Naive thymus-derived CD4-positive, alpha-beta T cell (primary cell): ENCODE measurements at regions not wholly inside any gene's neighbourhood (a gene's known extent, or its start where the extent isn't known, plus 50 kb on each side); places are given as distances from the start of the nearest gene placed in this dataset.

Experiments used
- ATAC-seq: fragments of 150-1000 bp; cut with Tn5 transposase; 2 replicates; pipeline ENCODE4 v1.10.0; 2021; ENCODE audit warnings: mild to moderate bottlenecking, moderate library complexity
- CTCF ChIA-PET: fragments of 350-600 bp; sonication (Branson Sonifier 250); formaldehyde crosslinking; loops from one replicate; lab custom pipeline; 2021; ENCODE audit warnings: antibody characterized with exemption; lab: Charles Lee
- POLR2A ChIA-PET: fragments of 350-600 bp; sonication (Branson Sonifier 250); formaldehyde crosslinking; loops from one replicate; lab custom pipeline; 2021; ENCODE audit warnings: antibody characterized with exemption, inconsistent platforms; lab: Charles Lee
- DNase-seq, 9 donors: peaks; one replicate each; pipeline versions ENCODE4 v3.0.0 to v3.0.0-alpha.2; 2020 to 2022; ENCODE audit warnings: mixed read lengths in 1 of 9
- H3K27ac ChIP-seq: one replicate; pipeline ENCODE4 v1.7.0; 2013; ENCODE audit warnings: mild to moderate bottlenecking, low read depth, low read length, moderate library complexity
- H3K27me3 ChIP-seq, 2 donors: one replicate each; pipeline ENCODE4 v1.7.0; 2013; ENCODE audit warnings: low read length in 2 of 2, mild to moderate bottlenecking in 2 of 2, moderate library complexity in 2 of 2; ENCODE audit not compliant: control insufficient read depth in 2 of 2, insufficient read depth in 2 of 2
- H3K36me3 ChIP-seq, 3 experiments: 1 replicate in 2 of 3; 2 replicates in 1 of 3; pipeline ENCODE4 v1.7.0; 2013; ENCODE audit warnings: low read length in 3 of 3, mild to moderate bottlenecking in 3 of 3, moderate library complexity in 1 of 3; ENCODE audit not compliant: insufficient read depth in 3 of 3, control insufficient read depth in 2 of 3
- H3K4me1 ChIP-seq, 2 donors: one replicate each; pipeline ENCODE4 v1.7.0; 2013; ENCODE audit warnings: low read length in 2 of 2, mild to moderate bottlenecking in 2 of 2, moderate library complexity in 1 of 2; ENCODE audit not compliant: control insufficient read depth in 2 of 2, insufficient read depth in 2 of 2
- H3K4me3 ChIP-seq: 2 replicates; pipeline ENCODE4 v1.7.0; 2013; ENCODE audit warnings: mild to moderate bottlenecking, low read length
- H3K9me3 ChIP-seq, 3 experiments: 1 replicate in 2 of 3; 2 replicates in 1 of 3; pipeline ENCODE4 v1.7.0; 2013; ENCODE audit warnings: low read length in 3 of 3; ENCODE audit not compliant: control insufficient read depth in 2 of 3
- H3K27ac Mint-ChIP-seq, 9 donors: one replicate each; pipeline ENCODE4 v1.8.0; 2020 to 2022; ENCODE audit warnings: mixed read lengths in 9 of 9, mild to moderate bottlenecking in 8 of 9, moderate library complexity in 5 of 9, inconsistent platforms in 2 of 9
- H3K27me3 Mint-ChIP-seq, 5 donors: one replicate each; pipeline ENCODE4 v1.8.0; 2021 to 2022; ENCODE audit warnings: mixed read lengths in 5 of 5, mild to moderate bottlenecking in 1 of 5
- H3K36me3 Mint-ChIP-seq, 5 donors: one replicate each; pipeline ENCODE4 v1.8.0; 2020 to 2022; ENCODE audit warnings: mixed read lengths in 5 of 5, mild to moderate bottlenecking in 3 of 5, inconsistent platforms in 1 of 5
- H3K4me1 Mint-ChIP-seq, 7 donors: one replicate each; pipeline ENCODE4 v1.8.0; 2020 to 2022; ENCODE audit warnings: mixed read lengths in 7 of 7, mild to moderate bottlenecking in 3 of 7, inconsistent platforms in 1 of 7
- H3K4me3 Mint-ChIP-seq, 10 donors: one replicate each; pipeline ENCODE4 v1.8.0; 2020 to 2022; ENCODE audit warnings: mild to moderate bottlenecking in 10 of 10, mixed read lengths in 10 of 10, moderate library complexity in 6 of 10, inconsistent platforms in 2 of 10
- H3K9me3 Mint-ChIP-seq, 11 donors: one replicate each; pipeline ENCODE4 v1.8.0; 2020 to 2022; ENCODE audit warnings: mixed read lengths in 11 of 11, mild to moderate bottlenecking in 4 of 11, inconsistent platforms in 1 of 11, moderate library complexity in 1 of 11
- intact Hi-C, 2 donors: fragments of 100-400 bp; cut with micrococcal nuclease; formaldehyde crosslinking; loops; one replicate each; pipeline ENCODE4 v1.15.1; 2023

DNA sequence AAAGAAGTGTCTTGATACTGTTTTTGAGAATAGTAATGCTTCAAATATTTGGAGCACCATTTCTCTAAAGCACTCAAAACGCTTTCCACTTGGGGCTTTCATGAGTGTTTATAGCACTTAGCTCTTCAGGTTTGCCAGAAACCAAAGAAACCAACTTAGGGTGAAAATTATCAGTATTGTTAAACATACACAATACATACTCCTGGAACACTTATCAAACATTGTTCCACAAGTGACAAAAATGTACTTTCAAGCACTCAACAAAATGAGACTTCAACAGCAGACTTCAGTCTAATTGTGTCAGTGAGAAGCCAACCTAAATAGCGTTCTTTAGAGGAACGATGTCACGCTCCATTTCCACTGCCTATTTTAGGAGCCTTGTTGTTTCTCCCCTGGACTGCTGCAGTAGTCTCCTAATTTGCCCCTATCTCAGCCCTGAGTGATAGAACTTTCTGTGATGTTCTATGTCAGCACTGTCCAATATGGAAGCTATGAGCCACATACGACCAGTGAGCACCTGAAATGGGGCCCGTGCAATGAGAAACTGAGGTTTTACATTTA, 461.3 kb downstream of the KIF16B start:
- H3K36me3 ChIP-seq, result no peaks in the 10 kb centered on the region
- intact Hi-C loops, result no loop called here
- Mint-ChIP-seq H3K27ac (no peak overlapping the region), H3K27me3 (peaks cover 0 to 5% (median 0%) of the 10 kb centered on the region in 5 donors), H3K4me1 (peaks cover 0 to 5% (median 0%) of the 10 kb centered on the region in 7 donors), H3K9me3 (peaks cover 0 to 10% (median 4%) of the 10 kb centered on the region in 11 donors), H3K4me3 (no peak overlapping the region), H3K36me3 (peaks cover 0 to 3% (median 0%) of the 10 kb centered on the region in 5 donors)
- H3K4me1 ChIP-seq, result no peaks in the 10 kb centered on the region
- H3K4me3 ChIP-seq, result no peak overlapping the region
- no peak for DNase-seq
- CTCF ChIA-PET, result no interaction called here
- no peaks in the 10 kb centered on the region for H3K9me3 ChIP-seq
- POLR2A ChIA-PET, result no interaction called here
- ATAC-seq, result no peak
- no peak overlapping the region for H3K27ac ChIP-seq
- H3K27me3 ChIP-seq, result no peaks in the 10 kb centered on the region

DNA sequence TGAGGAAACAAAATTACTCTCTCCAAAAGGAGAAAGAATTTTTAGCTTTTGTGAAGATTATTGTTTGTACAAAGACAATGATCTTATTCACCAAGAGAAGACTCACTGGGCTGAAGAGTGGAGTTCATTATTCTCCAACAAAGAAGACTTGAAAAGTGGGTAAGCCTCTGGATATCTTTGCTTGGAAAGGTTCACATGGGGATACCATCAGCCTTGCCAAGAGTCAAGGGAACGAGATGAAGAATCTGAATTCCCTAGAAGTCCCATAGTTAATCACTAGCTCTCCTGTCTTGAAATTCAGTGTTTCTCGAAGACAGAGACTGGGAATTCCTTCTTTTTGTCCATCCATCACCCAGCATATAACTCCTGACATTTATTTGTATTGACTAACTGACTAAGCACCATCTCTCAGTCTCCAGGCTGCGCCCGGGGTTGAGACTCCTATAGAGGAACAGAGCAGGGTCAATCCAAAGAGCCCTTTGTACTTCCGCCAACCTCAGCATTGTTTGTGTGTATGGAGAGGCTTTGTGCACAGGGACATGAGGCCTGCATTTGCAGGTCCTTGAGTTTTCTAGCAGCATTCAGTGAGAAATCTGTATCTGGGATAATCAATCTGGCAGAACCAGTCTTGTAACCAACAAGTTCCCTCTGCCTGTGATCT, 461.9 kb downstream of the KIF16B start:
- ChIA-PET POLR2A (no interaction called here), CTCF (no interaction called here)
- peaks cover 0 to 3% (median 0%) of the 10 kb centered on the region in 5 donors for H3K36me3 Mint-ChIP-seq
- peaks cover 0 to 7% (median 0%) of the 10 kb centered on the region in 5 donors for H3K27me3 Mint-ChIP-seq
- H3K36me3 ChIP-seq, result no peaks in the 10 kb centered on the region
- peaks cover 0 to 14% (median 4%) of the 10 kb centered on the region in 11 donors for H3K9me3 Mint-ChIP-seq
- intact Hi-C loops, result no loop called here
- no peak for DNase-seq
- H3K4me1 ChIP-seq, result no peaks in the 10 kb centered on the region
- no peaks in the 10 kb centered on the region for H3K9me3 ChIP-seq
- H3K4me1 Mint-ChIP-seq, result peaks cover 0 to 5% (median 0%) of the 10 kb centered on the region in 7 donors
- H3K27ac Mint-ChIP-seq, result no peak overlapping the region
- no peak overlapping the region for H3K4me3 Mint-ChIP-seq
- H3K27me3 ChIP-seq, result no peaks in the 10 kb centered on the region
- no peak overlapping the region for H3K4me3 ChIP-seq
- no peak overlapping the region for H3K27ac ChIP-seq
- ATAC-seq, result no peak

DNA sequence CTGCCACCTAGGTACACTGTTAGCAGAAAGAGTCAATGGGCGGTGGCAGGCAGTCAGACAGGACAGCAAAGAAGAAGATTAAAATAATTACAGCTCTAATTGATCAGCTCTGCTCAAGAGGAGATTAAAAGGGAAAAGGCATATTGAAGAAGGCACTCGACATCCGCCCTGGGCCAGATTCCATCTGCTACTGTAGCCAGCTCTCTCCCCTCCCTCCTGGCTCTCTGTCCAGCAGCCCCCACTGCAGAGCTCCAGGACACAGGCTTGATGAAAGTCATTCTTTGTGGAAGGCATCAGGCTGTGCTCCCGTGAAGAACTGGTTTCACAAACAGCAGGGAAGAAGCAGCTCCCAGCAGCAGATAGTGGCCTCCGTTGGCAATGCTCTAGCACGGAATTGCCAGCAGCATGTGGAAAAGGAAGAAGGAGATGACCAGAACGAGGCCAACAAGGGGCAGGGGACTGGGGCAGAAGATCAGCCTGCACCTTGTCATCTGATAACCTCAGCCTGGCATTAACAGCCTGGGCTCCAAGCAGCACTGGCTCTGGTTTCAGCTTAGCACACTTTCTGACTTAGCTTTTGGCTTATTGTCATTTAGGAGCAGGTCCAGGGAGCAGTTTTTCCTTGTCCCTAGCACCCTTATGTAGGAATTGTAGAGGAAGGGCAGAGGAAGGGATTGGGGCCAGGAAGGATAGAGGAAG, 465.9 kb downstream of the KIF16B start:
- ChIA-PET POLR2A (no interaction called here), CTCF (no interaction called here)
- H3K4me3 ChIP-seq, result no peak overlapping the region
- DNase-seq, result no peak
- no peaks in the 10 kb centered on the region for H3K9me3 ChIP-seq
- no peak overlapping the region for H3K4me3 Mint-ChIP-seq
- H3K27ac Mint-ChIP-seq, result no peak overlapping the region
- H3K27me3 ChIP-seq, result no peaks in the 10 kb centered on the region
- ATAC-seq, result no peak
- peaks cover 0 to 9% (median 4%) of the 10 kb centered on the region in 11 donors for H3K9me3 Mint-ChIP-seq
- H3K27ac ChIP-seq, result no peak overlapping the region
- no peaks in the 10 kb centered on the region for H3K4me1 ChIP-seq
- no peaks in the 10 kb centered on the region for H3K36me3 ChIP-seq
- intact Hi-C loops, result no loop called here
- peaks cover 0 to 7% (median 0%) of the 10 kb centered on the region in 5 donors for H3K27me3 Mint-ChIP-seq
- H3K36me3 Mint-ChIP-seq, result peaks cover 0 to 3% (median 0%) of the 10 kb centered on the region in 5 donors
- H3K4me1 Mint-ChIP-seq, result peaks cover 0 to 5% (median 0%) of the 10 kb centered on the region in 7 donors

DNA sequence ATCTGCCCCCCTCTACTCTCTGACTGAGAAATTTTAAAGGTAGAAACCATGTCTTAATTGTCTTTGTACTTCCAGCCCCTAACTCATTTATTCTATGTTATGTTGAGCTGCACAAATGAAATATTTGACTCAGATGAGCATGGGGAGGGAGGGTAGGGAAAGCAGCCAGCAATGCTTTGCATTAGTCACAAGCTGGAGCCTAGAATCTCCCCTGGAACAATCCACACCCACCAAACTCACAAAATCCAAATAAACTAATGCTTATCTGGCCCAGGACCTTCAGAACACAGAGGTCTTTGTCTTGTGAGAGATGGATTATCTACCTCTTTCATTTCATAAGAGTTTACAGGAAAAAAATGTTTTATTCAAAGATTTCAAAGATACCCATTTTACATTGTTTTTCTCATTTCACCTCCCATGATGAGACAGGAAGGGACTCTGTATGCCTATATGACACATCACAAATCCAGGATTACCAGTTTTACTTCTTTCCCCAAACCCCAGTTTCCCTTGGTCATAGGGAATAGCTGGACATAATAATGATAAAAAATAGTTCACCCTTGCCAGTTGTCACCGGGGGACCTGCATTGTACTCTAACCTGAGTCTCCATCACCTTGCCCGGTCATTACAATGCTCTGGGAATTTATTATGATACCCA, 466.9 kb downstream of the KIF16B start:
- no peaks in the 10 kb centered on the region for H3K9me3 ChIP-seq
- CTCF ChIA-PET, result no interaction called here
- DNase-seq, result no peak
- Mint-ChIP-seq H3K4me3 (no peak overlapping the region), H3K27ac (no peak overlapping the region), H3K4me1 (peaks cover 0 to 5% (median 0%) of the 10 kb centered on the region in 7 donors), H3K27me3 (peaks cover 0 to 7% (median 0%) of the 10 kb centered on the region in 5 donors), H3K9me3 (peaks cover 0 to 9% (median 4%) of the 10 kb centered on the region in 11 donors), H3K36me3 (peaks cover 0 to 3% (median 0%) of the 10 kb centered on the region in 5 donors)
- H3K36me3 ChIP-seq, result no peaks in the 10 kb centered on the region
- no peaks in the 10 kb centered on the region for H3K4me1 ChIP-seq
- intact Hi-C loops, result no loop called here
- POLR2A ChIA-PET, result no interaction called here
- no peak overlapping the region for H3K4me3 ChIP-seq
- no peak for ATAC-seq
- no peak overlapping the region for H3K27ac ChIP-seq
- no peaks in the 10 kb centered on the region for H3K27me3 ChIP-seq

DNA sequence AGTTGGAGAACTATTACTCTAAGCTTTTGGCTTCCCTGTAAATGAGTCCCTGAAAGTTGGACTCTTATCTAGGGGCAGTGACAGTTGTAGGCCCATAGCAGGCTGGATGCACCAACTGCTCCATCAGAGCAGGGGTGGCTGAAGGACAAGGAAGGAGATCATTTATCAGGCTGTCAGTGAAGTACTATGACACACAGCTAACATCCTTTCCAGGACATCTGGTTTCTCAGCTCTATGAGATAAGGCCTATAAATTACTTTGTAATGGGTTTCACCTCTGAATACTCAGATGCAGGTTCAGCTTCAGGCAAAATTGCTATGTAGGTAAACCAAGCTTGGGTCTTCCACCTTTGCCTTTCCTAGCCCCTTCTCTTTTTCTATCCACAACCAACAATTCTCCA, 468.5 kb downstream of the KIF16B start:
- ChIA-PET POLR2A (no interaction called here), CTCF (no interaction called here)
- Mint-ChIP-seq H3K9me3 (peaks cover 0 to 8% (median 3%) of the 10 kb centered on the region in 11 donors), H3K4me3 (no peak overlapping the region), H3K27me3 (peaks cover 0 to 7% (median 0%) of the 10 kb centered on the region in 5 donors), H3K36me3 (peaks cover 0 to 3% (median 0%) of the 10 kb centered on the region in 5 donors), H3K27ac (no peak overlapping the region), H3K4me1 (peaks cover 0 to under 1% (median 0%) of the 10 kb centered on the region in 7 donors)
- Histone ChIP-seq H3K4me1 (no peaks in the 10 kb centered on the region), H3K27ac (no peak overlapping the region), H3K27me3 (no peaks in the 10 kb centered on the region), H3K36me3 (no peaks in the 10 kb centered on the region), H3K9me3 (no peaks in the 10 kb centered on the region), H3K4me3 (no peak overlapping the region)
- DNase-seq (no peak), ATAC-seq (no peak)
- intact Hi-C loops, result no loop called here
